ENCODE measurements at regions not wholly inside any gene's neighbourhood (a gene's known extent, or its start where the extent isn't known, plus 50 kb on each side); places are given as distances from the start of the nearest gene placed in this dataset.

DNA sequence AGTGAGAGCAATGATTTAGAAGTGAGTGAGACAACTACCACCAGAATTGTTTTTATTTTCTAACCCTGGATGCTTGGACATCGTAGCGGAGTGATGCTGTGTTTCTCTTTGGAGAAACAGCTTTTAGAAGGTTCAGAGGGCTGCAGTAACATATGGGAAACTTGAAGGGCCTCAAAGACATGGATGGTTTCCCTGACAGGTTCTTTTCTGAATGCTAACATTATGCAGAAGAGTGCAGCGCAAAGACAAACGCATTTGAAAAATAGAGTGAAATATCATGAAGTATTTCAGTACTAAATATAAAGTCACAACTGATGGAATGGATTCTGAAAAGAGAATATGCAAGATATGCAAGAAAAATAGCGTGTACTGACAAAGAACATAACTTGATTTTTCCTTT lies 385.1 kb upstream of the DSEL start:
- CTCF ChIA-PET: no interaction called here
- DNase-seq (ENCODE audit: low read depth): no peak
- H3K36me3 ChIP-seq (ENCODE audit: control insufficient read depth, insufficient read depth, low read length): no peaks in the 10 kb centered on the region
- POLR2A ChIA-PET: no interaction called here
- H3K27me3 ChIP-seq (ENCODE audit: control insufficient read depth, insufficient read depth, low read length): no peaks in the 10 kb centered on the region
- TF ChIP-seq, protein P1, sequence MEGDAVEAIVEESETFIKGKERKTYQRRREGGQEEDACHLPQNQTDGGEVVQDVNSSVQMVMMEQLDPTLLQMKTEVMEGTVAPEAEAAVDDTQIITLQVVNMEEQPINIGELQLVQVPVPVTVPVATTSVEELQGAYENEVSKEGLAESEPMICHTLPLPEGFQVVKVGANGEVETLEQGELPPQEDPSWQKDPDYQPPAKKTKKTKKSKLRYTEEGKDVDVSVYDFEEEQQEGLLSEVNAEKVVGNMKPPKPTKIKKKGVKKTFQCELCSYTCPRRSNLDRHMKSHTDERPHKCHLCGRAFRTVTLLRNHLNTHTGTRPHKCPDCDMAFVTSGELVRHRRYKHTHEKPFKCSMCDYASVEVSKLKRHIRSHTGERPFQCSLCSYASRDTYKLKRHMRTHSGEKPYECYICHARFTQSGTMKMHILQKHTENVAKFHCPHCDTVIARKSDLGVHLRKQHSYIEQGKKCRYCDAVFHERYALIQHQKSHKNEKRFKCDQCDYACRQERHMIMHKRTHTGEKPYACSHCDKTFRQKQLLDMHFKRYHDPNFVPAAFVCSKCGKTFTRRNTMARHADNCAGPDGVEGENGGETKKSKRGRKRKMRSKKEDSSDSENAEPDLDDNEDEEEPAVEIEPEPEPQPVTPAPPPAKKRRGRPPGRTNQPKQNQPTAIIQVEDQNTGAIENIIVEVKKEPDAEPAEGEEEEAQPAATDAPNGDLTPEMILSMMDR (IDR thresholded peaks at IDR 0.05; ENCODE audit: insufficient read depth, low read depth, low read length): no peak
- H3K4me3 ChIP-seq (ENCODE audit: low read depth, low read length): no peak overlapping the region

DNA sequence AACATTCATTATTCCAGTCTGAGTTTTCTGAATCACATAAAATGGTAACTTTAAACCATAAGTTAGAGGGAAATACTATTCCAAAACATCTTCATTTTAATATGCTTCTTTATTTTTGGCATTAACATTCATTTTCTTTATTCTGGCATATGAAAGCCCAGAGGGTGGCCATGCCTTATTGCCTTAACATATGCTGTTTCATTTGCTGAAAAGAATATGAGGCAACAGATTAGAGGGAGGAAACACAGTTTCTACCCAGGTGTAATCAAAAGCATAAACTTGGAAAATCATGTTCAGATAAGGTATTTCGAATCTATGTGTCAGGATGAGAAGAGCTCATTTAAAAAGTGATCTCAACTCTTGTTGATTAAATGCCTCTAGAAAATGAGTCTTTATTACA lies 379.9 kb upstream of the DSEL start:
- TF ChIP-seq, protein P1 (IDR thresholded peaks at IDR 0.05; ENCODE audit: insufficient read depth, low read depth, low read length): no peak

DNA sequence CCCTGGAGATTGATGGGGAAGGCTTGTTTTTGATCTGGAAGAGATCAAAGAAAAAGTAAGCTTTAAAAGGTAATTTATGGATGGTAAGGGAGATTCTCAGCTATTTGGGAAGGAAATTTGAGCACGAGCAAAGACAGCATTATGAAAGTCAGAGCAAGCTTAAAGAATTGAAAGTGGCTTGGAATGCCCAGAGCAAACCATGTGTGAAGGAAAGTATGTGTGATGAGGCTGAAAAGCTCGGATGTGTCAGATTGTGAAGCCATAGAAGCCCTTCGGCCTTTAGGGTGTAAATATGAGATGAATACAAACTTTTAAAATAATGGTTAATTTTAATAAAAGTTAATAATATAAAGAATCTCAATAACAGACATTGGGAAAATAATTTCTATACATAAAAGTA lies 377.4 kb upstream of the DSEL start:
- Histone ChIP-seq H3K27me3 (ENCODE audit: control insufficient read depth, insufficient read depth, low read length) (no peaks in the 10 kb centered on the region), H3K36me3 (ENCODE audit: control insufficient read depth, insufficient read depth, low read length) (no peaks in the 10 kb centered on the region), H3K4me3 (ENCODE audit: low read depth, low read length) (no peak overlapping the region)
- no peak for DNase-seq (ENCODE audit: low read depth)
- POLR2A ChIA-PET: interaction anchor here (0.7 kb wide), 1 partner anchor 766 kb away, joined by 3 read pairs; no protein-coding TSS in a partner anchor
- TF ChIP-seq, protein P1 (IDR thresholded peaks at IDR 0.05; ENCODE audit: insufficient read depth, low read depth, low read length): no peak
- CTCF ChIA-PET: no interaction called here

More for the DNA sequence above, 379.9 kb upstream of the DSEL start:
- no peak for DNase-seq (ENCODE audit: low read depth)
- Histone ChIP-seq H3K27me3 (ENCODE audit: control insufficient read depth, insufficient read depth, low read length) (no peaks in the 10 kb centered on the region), H3K36me3 (ENCODE audit: control insufficient read depth, insufficient read depth, low read length) (no peaks in the 10 kb centered on the region), H3K4me3 (ENCODE audit: low read depth, low read length) (no peak overlapping the region)
- CTCF ChIA-PET: no interaction called here
- POLR2A ChIA-PET: no interaction called here

DNA sequence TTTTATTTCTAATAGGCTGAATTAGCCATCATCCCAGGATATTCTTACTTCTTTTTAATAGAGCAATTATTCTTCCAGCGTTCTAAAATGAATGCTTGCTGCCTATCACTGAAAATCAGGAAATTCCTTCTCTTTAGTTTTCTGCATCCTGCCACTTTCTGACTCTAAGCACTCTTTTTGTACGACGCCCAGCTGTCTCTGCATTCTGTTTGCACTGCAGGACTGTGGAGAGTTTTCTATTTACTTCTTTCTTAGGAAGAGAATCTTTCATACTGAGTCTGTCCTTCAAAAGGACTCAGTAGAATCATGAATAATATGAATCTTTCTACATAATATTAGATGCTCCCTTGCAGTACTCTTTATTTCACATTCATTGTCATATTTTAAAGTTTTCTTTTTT lies 360.4 kb upstream of the DSEL start:
- no peaks in the 10 kb centered on the region for H3K36me3 ChIP-seq (ENCODE audit: control insufficient read depth, insufficient read depth, low read length)
- CTCF ChIA-PET: no interaction called here
- H3K27me3 ChIP-seq (ENCODE audit: control insufficient read depth, insufficient read depth, low read length): no peaks in the 10 kb centered on the region
- H3K4me3 ChIP-seq (ENCODE audit: low read depth, low read length): no peak overlapping the region
- TF ChIP-seq, protein P1 (IDR thresholded peaks at IDR 0.05; ENCODE audit: insufficient read depth, low read depth, low read length): no peak
- POLR2A ChIA-PET: no interaction called here
- no peak for DNase-seq (ENCODE audit: low read depth)

DNA sequence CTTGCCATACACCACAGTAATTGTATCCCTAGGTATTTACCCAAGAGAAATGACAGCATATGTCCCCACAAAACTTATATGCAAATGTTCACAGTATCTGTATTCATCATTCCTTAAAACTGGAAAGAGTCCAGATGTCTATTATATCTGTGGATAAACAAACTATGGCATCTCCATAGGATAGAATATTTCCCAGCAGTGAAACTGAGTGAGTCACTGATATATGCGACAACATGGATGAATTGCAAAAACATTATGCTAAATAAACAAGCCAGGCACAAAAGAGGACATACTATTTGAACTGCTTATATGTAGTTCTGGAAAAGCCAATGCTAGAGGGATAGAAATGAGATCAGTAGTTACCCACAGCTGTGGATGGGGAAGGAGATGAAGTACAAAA lies 359.4 kb upstream of the DSEL start:
- H3K27me3 ChIP-seq (ENCODE audit: control insufficient read depth, insufficient read depth, low read length): no peaks in the 10 kb centered on the region
- no peak overlapping the region for H3K4me3 ChIP-seq (ENCODE audit: low read depth, low read length)
- TF ChIP-seq, protein P1 (IDR thresholded peaks at IDR 0.05; ENCODE audit: insufficient read depth, low read depth, low read length): no peak
- no peaks in the 10 kb centered on the region for H3K36me3 ChIP-seq (ENCODE audit: control insufficient read depth, insufficient read depth, low read length)
- DNase-seq (ENCODE audit: low read depth): no peak
- CTCF ChIA-PET: no interaction called here
- POLR2A ChIA-PET: no interaction called here
